NB4 (cell line): ENCODE measurements at regions not wholly inside any gene's neighbourhood (a gene's known extent, or its start where the extent isn't known, plus 50 kb on each side); places are given as distances from the start of the nearest gene placed in this dataset.

Experiments
- CTCF ChIP-seq: IDR thresholded peaks from one replicate; pipeline ENCODE4 v1.5.1; 2012; ENCODE audit warnings: low read depth, low read length
- POLR2A ChIP-seq: IDR thresholded peaks from 2 replicates; pipeline ENCODE4 v1.6.1; 2011; ENCODE audit warnings: mild to moderate bottlenecking; ENCODE audit not compliant: insufficient read length; ENCODE audit errors: extremely low read depth

GRCh38 chr18:30150586-30151250 is 891.8 kb downstream of the DSC3 start:
- no peak for TF ChIP-seq CTCF
- TF ChIP-seq POLR2A = no peak
